ENCODE measurements at regions not wholly inside any gene's neighbourhood (a gene's known extent, or its start where the extent isn't known, plus 50 kb on each side); places are given as distances from the start of the nearest gene placed in this dataset.

DNA sequence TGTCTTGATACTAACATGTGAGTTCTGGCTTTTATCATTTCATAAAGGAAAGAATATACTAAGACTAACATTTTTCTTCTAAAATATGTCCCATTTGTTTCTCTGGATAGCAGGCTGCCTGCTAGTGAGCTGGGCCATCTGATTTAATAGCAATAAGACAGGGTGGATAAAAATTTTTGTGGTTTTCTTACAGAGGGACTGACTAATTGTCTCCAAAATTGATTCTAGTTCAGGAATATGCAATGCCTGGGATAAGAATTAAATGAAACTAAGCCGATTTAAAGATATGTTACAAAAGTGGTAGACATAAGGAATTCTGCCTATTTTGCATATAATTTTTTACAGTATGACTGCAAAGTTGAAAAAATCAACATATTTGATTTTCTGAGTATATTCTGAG, 252.9 kb upstream of the NAV3 start:
- Histone ChIP-seq H3K9ac (no peak overlapping the region), H3K4me1 (peaks cover 8% of the 10 kb centered on the region), H3K27me3 (no peaks in the 10 kb centered on the region), H4K20me1 (ENCODE audit: low read depth) (no peaks in the 10 kb centered on the region), H3K27ac (no peak overlapping the region), H2AFZ (replicated peaks) (no peak overlapping the region), H3K4me3 (no peak overlapping the region), H3K79me2 (ENCODE audit: low read depth) (no peaks in the 10 kb centered on the region), H3K4me2 (no peak overlapping the region), H3K9me3 (ENCODE audit: low read depth) (no peaks in the 10 kb centered on the region), H3F3A (ENCODE audit: low read depth) (no peaks in the 10 kb centered on the region), H3K36me3 (no peaks in the 10 kb centered on the region)
- Mint-ChIP-seq H3K4me3 (no peak overlapping the region), H3K27ac (no peak overlapping the region), H3K27me3 (ENCODE audit: insufficient read depth, low read depth) (no peaks in the 10 kb centered on the region), H3K9me3 (no peaks in the 10 kb centered on the region), H3K36me3 (no peaks in the 10 kb centered on the region), H3K4me1 (peaks cover 4% of the 10 kb centered on the region)
- TF ChIP-seq EZH2 (IDR thresholded peaks at IDR 0.05) = no peak
- DNase-seq (ENCODE audit: low spot score) = no peak

DNA sequence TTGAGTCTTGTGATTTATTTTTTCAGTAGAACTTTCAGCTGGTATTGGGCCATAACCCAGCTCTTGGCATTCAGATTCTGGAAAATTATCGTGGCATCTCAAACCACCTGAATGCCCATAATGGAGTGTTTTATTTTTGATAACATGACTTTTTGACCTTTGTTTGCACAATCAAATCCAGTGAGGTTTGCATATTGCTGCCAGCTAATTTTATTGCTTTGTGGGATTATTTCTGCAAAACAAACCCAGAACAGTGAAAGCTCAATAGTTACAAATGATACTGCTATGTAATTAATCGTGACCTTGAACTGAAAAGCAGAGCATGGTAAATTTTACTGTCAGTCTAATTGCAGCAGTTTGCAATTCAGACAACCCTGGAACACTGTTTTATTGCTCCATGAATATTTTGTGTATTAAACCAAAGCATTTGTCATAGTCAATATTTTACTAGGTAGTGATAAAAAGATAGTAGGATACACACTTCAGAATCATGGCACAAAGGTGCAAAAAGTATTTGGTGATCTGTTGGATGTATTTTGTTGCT, 255.2 kb upstream of the NAV3 start:
- H3K9ac ChIP-seq = no peak overlapping the region
- no peaks in the 10 kb centered on the region for H3K9me3 Mint-ChIP-seq
- no peak for DNase-seq (ENCODE audit: low spot score)

DNA sequence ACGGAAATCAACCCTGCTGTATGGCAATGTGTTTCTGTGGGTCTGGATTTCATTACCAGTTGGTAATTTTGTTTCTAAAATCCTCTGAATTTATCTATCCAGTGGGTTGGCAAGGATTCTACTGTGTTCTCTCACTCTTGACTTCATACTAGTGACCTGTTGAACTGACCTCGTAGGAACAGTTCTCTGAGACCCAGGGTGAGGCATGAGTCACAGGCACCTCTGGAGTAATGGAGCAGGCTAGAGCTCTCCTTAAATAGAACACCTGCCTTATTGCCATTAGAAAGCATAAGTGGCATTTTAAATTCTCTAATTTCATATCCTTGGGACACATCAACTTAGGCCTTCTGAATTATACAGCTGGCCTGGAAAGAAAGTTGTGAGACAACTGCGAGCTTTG, 258.3 kb upstream of the NAV3 start:
- Histone ChIP-seq H3K4me1 (peaks cover 8% of the 10 kb centered on the region), H3K4me2 (no peak overlapping the region), H3K27me3 (no peaks in the 10 kb centered on the region), H3K4me3 (no peak overlapping the region), H2AFZ (replicated peaks) (no peak overlapping the region), H3K36me3 (no peaks in the 10 kb centered on the region), H4K20me1 (ENCODE audit: low read depth) (no peaks in the 10 kb centered on the region), H3K79me2 (ENCODE audit: low read depth) (no peaks in the 10 kb centered on the region), H3K9me3 (ENCODE audit: low read depth) (no peaks in the 10 kb centered on the region), H3F3A (ENCODE audit: low read depth) (no peaks in the 10 kb centered on the region), H3K9ac (no peak overlapping the region), H3K27ac (no peak overlapping the region)
- Mint-ChIP-seq H3K4me3 (no peak overlapping the region), H3K9me3 (no peaks in the 10 kb centered on the region), H3K27ac (no peak overlapping the region), H3K27me3 (ENCODE audit: insufficient read depth, low read depth) (no peaks in the 10 kb centered on the region), H3K4me1 (no peaks in the 10 kb centered on the region), H3K36me3 (no peaks in the 10 kb centered on the region)
- TF ChIP-seq, protein P1, sequence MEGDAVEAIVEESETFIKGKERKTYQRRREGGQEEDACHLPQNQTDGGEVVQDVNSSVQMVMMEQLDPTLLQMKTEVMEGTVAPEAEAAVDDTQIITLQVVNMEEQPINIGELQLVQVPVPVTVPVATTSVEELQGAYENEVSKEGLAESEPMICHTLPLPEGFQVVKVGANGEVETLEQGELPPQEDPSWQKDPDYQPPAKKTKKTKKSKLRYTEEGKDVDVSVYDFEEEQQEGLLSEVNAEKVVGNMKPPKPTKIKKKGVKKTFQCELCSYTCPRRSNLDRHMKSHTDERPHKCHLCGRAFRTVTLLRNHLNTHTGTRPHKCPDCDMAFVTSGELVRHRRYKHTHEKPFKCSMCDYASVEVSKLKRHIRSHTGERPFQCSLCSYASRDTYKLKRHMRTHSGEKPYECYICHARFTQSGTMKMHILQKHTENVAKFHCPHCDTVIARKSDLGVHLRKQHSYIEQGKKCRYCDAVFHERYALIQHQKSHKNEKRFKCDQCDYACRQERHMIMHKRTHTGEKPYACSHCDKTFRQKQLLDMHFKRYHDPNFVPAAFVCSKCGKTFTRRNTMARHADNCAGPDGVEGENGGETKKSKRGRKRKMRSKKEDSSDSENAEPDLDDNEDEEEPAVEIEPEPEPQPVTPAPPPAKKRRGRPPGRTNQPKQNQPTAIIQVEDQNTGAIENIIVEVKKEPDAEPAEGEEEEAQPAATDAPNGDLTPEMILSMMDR (IDR thresholded peaks at IDR 0.05) = no peak
- no peak for TF ChIP-seq EZH2 (IDR thresholded peaks at IDR 0.05)
- TF ChIP-seq EZH2phosphoT487 (IDR thresholded peaks at IDR 0.05) = no peak
- DNase-seq (ENCODE audit: low spot score) = no peak

More for the DNA sequence above, 255.2 kb upstream of the NAV3 start:
- Histone ChIP-seq H3K27me3 (no peaks in the 10 kb centered on the region), H3K9me3 (ENCODE audit: low read depth) (no peaks in the 10 kb centered on the region), H3K79me2 (ENCODE audit: low read depth) (no peaks in the 10 kb centered on the region), H3F3A (ENCODE audit: low read depth) (no peaks in the 10 kb centered on the region), H3K4me2 (no peak overlapping the region), H3K4me1 (peaks cover 8% of the 10 kb centered on the region), H3K4me3 (no peak overlapping the region), H4K20me1 (ENCODE audit: low read depth) (no peaks in the 10 kb centered on the region), H3K27ac (no peak overlapping the region), H3K36me3 (no peaks in the 10 kb centered on the region), H2AFZ (replicated peaks) (no peak overlapping the region)
- TF ChIP-seq, protein P1 (IDR thresholded peaks at IDR 0.05) = no peak
- TF ChIP-seq EZH2phosphoT487 (IDR thresholded peaks at IDR 0.05) = no peak
- TF ChIP-seq EZH2 (IDR thresholded peaks at IDR 0.05) = no peak
- Mint-ChIP-seq H3K27me3 (ENCODE audit: insufficient read depth, low read depth) (no peaks in the 10 kb centered on the region), H3K4me3 (no peak overlapping the region), H3K4me1 (peaks cover 4% of the 10 kb centered on the region), H3K27ac (no peak overlapping the region), H3K36me3 (no peaks in the 10 kb centered on the region)

DNA sequence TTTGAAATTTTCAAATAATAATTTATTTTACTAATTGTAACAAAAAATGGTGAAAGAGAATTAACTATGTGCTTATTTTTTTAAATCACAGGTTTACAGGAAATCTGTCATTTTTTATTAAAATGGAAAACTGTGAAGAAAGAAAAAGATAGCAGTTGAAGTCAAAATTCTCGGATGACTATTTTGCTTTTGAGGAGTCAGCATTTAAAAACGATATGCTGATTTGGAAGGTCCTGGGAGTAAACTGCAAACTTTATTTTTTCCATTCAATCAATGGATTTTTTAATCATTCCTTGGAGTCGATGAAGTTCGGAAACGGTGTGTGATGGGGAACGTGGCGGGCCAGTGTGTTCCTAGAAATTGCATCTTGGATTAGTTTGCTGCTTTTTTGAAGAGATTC, 258.9 kb upstream of the NAV3 start:
- Mint-ChIP-seq H3K36me3 (no peaks in the 10 kb centered on the region), H3K4me1 (no peaks in the 10 kb centered on the region), H3K9me3 (no peaks in the 10 kb centered on the region), H3K27ac (no peak overlapping the region), H3K4me3 (no peak overlapping the region), H3K27me3 (ENCODE audit: insufficient read depth, low read depth) (no peaks in the 10 kb centered on the region)
- TF ChIP-seq EZH2 (IDR thresholded peaks at IDR 0.05) (no peak), EZH2phosphoT487 (IDR thresholded peaks at IDR 0.05) (no peak)
- TF ChIP-seq, protein P1 (IDR thresholded peaks at IDR 0.05) = no peak
- peaks cover 8% of the 10 kb centered on the region for H3K4me1 ChIP-seq
- H3F3A ChIP-seq (ENCODE audit: low read depth) = no peaks in the 10 kb centered on the region
- no peaks in the 10 kb centered on the region for H3K79me2 ChIP-seq (ENCODE audit: low read depth)
- no peak overlapping the region for H3K4me2 ChIP-seq
- no peaks in the 10 kb centered on the region for H3K27me3 ChIP-seq
- H2AFZ ChIP-seq (replicated peaks) = no peak overlapping the region
- no peaks in the 10 kb centered on the region for H3K9me3 ChIP-seq (ENCODE audit: low read depth)
- H3K4me3 ChIP-seq = no peak overlapping the region
- DNase-seq (ENCODE audit: low spot score) = no peak
- no peak overlapping the region for H3K27ac ChIP-seq
- H3K36me3 ChIP-seq = no peaks in the 10 kb centered on the region
- no peaks in the 10 kb centered on the region for H4K20me1 ChIP-seq (ENCODE audit: low read depth)
- H3K9ac ChIP-seq = no peak overlapping the region

Data from neural progenitor cell (in vitro differentiated cells).